AG09319 (cell line): ENCODE measurements at regions not wholly inside any gene's neighbourhood (a gene's known extent, or its start where the extent isn't known, plus 50 kb on each side); places are given as distances from the start of the nearest gene placed in this dataset.

Source experiments
- DNase-seq: peaks from one replicate; pipeline ENCODE4 v3.0.0-alpha.2; 2010; ENCODE audit warnings: low read depth; ENCODE audit errors: extremely low read depth
- TF ChIP-seq, protein P1 (sequence below): IDR thresholded peaks from 2 replicates; pipeline ENCODE4 v1.5.1; 2011; ENCODE audit warnings: low read depth, mild to moderate bottlenecking, inconsistent platforms, low read length, moderate library complexity

DNA sequence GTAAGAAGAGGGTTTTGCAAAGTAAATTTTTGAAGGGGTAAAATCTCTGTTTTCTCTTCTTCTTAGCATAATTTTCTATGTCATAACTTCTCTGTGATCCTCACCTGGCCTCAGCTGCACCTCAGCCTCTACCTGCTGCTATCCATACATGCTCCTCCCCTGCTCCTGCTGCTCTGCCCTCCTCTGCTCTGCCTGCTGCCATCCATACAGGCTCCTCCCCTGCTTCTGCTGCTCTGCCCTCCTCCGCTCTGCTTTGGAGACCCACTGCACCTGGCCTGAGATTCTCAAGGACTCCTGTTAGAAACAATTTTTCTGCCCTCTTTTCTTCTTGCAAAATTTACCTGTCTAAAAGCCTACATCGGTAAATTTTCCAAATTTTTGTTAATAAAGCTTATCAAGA, 388.6 kb upstream of the PITX2 start:
- TF ChIP-seq, protein P1, sequence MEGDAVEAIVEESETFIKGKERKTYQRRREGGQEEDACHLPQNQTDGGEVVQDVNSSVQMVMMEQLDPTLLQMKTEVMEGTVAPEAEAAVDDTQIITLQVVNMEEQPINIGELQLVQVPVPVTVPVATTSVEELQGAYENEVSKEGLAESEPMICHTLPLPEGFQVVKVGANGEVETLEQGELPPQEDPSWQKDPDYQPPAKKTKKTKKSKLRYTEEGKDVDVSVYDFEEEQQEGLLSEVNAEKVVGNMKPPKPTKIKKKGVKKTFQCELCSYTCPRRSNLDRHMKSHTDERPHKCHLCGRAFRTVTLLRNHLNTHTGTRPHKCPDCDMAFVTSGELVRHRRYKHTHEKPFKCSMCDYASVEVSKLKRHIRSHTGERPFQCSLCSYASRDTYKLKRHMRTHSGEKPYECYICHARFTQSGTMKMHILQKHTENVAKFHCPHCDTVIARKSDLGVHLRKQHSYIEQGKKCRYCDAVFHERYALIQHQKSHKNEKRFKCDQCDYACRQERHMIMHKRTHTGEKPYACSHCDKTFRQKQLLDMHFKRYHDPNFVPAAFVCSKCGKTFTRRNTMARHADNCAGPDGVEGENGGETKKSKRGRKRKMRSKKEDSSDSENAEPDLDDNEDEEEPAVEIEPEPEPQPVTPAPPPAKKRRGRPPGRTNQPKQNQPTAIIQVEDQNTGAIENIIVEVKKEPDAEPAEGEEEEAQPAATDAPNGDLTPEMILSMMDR: no peak
- no peak for DNase-seq

DNA sequence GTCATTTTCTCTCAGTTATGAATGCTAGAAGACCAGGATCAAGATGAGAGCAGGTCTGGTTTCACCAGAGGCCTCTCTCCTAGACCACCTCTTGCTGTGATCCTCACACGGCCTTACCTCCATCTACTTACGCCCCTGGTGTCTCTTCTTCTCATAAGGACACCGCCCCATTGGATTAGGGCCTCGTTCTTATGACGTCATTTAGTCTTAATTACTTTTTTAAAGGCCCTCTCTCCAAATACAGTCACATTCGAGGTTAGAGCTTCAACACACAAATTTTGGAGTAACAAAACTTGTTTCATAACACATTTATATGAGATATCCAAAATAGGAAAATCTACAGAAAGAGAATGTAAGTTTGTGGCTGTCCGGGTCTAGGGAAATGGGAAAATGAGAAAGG, 391.0 kb upstream of the PITX2 start:
- DNase-seq: no peak
- TF ChIP-seq, protein P1: no peak

DNA sequence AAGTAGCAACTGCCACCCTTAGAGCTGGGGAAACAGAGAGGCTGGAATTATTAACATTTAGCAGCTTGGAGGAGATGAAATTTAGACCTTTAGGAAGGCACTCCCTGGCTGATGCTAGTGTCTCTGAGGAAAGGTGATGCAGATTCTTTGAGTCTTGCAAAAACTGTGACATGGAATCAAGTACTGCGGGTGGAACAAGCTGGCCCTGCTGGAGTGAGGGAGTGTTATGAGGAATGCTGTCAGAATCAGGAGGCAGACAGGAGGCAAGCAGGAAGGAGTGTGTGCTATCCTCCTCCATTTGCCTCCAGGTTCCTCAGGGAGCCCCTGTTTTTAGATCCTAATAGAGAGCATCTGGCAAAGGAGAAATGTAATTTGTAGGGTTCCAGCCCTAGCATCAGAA, 391.7 kb upstream of the PITX2 start:
- TF ChIP-seq, protein P1: no peak

DNA sequence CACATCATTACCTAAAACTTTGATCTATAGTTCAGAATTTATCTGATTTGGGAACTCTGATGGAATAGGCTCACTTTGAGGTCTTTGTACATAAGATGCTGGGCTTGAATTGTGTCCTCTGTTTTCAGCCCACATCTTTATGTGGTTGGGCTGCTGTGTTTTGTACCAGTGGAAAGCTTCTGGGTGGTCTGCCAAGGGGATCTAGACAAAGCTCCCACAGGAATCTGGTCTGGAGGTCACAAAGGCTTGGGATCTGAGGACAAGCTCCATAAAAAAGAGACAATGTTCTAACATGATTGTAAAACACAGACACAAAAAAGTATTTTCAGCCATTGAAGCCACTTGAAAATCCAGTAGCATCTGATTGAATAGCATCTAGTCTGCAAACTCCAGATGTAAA, 393.5 kb upstream of the PITX2 start:
- TF ChIP-seq, protein P1: no peak
- DNase-seq: no peak

More for the DNA sequence above, 391.7 kb upstream of the PITX2 start:
- no peak for DNase-seq

DNA sequence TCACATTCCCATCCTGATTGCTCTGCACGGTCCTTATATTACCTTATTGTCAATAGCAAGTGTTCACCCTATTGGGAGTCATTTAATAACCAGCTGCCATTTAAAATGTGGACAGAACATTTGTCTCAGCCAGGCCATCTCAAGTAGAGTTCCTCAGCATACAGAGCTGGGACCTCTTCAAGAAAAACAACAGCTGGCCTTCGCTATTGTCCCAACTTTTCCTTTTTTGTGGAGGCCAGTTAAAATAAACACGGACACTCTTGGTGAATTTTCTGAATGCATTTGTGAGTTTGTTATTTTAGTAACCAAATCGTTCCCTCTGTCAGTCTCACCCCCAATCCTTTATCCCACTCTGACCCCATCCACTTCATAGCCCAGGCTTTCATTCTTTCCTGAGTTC, 395.3 kb upstream of the PITX2 start:
- DNase-seq: no peak
- TF ChIP-seq, protein P1: no peak

DNA sequence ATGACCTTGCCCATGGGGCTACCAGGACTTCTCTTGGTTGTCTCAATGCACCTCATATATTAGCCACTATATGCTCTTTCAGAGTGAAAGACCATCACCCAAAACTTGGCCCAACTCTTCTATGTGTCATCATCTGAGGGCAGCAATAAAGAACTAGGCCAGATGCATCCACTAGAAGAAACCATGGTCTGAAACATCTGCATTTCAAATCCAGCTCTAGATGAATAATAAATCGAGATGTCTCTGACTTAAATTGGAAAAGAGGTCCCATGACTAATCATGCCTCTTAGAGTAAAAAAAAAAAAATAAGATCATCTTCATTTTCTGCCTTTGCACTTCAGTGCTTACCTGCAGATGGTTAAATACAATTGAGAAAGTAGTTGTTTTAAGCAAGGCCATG, 397.6 kb upstream of the PITX2 start:
- no peak for DNase-seq
- TF ChIP-seq, protein P1: no peak

DNA sequence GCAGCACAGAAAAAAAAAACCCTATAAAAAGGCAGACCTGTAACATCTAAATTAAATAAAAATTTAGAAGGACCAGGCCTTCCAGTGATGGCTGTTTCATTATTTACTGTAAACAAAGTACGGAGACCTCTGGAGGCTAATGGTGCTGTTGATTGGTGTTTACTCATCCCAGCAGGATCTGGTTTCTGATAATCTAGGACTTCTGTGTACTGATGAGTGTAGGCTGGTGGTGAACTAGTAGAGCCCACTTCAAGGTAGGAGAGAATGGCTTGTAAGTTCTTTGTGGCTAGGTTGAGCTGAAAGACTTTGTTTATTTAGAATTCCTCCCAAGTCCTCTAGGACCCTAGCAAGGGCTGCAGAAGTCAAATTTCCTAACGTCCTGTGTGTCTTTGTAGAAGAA, 398.1 kb upstream of the PITX2 start:
- no peak for DNase-seq
- TF ChIP-seq, protein P1: no peak
